ENCODE measurements at regions not wholly inside any gene's neighbourhood (a gene's known extent, or its start where the extent isn't known, plus 50 kb on each side); places are given as distances from the start of the nearest gene placed in this dataset.

DNA sequence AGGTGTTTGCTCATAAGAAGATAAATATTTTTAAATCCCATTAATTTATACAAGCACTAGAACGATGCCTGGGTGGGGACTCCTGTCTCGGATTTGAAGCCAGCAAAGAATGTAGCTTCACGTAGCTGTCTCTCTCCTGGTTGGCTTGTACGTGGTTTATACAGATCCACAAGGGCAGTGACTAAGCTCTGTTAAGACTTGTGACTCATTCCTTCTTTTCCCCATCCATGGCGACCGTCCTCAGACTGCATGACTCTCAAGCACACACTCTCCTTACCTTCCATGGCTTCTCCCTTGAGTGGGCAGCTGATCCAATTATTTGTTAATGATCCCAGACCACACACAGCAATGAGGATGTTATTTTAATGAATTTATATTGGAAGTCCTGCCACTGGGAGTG lies 679.7 kb upstream of the SOX9 start:
- Histone ChIP-seq H3K4me3 (ENCODE audit: low read depth, low read length, poor library complexity, severe bottlenecking) (no peak overlapping the region), H3K4me1 (ENCODE audit: insufficient read depth, low read length, poor library complexity, severe bottlenecking) (no peaks in the 10 kb centered on the region), H3K9me3 (ENCODE audit: low read depth, low read length, poor library complexity, severe bottlenecking) (no peaks in the 10 kb centered on the region), H3K27me3 (replicated peaks; ENCODE audit: insufficient read depth, low read depth, low read length, poor library complexity) (no peaks in the 10 kb centered on the region), H3K27ac (ENCODE audit: low read depth, low read length, poor library complexity, severe bottlenecking) (no peak overlapping the region), H3K36me3 (ENCODE audit: insufficient read depth, low read length, poor library complexity, severe bottlenecking) (no peaks in the 10 kb centered on the region)
- BruUV-seq (replicated peaks) = no TSS peak
- ChIA-PET CTCF (no interaction called here), POLR2A (ENCODE audit: low non-redundant PET) (no interaction called here)
- TF ChIP-seq CTCF (conservative IDR thresholded peaks at IDR 0.05; ENCODE audit: low read depth, low read length) = no peak
- no peak for TF ChIP-seq EZH2 (IDR thresholded peaks at IDR 0.05; ENCODE audit: borderline replicate concordance, low read depth, low read length, poor library complexity, severe bottlenecking)
- intact Hi-C loops (cut with micrococcal nuclease; ENCODE audit: unreplicated experiment) = no loop called here
- DNase-seq (ENCODE audit: low spot score) = no peak

- ChIA-PET CTCF (no interaction called here), POLR2A (ENCODE audit: low non-redundant PET) (no interaction called here)
- DNase-seq (ENCODE audit: low spot score) = no peak
- Histone ChIP-seq H3K36me3 (ENCODE audit: insufficient read depth, low read length, poor library complexity, severe bottlenecking) (no peaks in the 10 kb centered on the region), H3K27me3 (replicated peaks; ENCODE audit: insufficient read depth, low read depth, low read length, poor library complexity) (no peaks in the 10 kb centered on the region), H3K27ac (ENCODE audit: low read depth, low read length, poor library complexity, severe bottlenecking) (no peak overlapping the region), H3K4me1 (ENCODE audit: insufficient read depth, low read length, poor library complexity, severe bottlenecking) (no peaks in the 10 kb centered on the region), H3K9me3 (ENCODE audit: low read depth, low read length, poor library complexity, severe bottlenecking) (no peaks in the 10 kb centered on the region), H3K4me3 (ENCODE audit: low read depth, low read length, poor library complexity, severe bottlenecking) (no peak overlapping the region)
- no TSS peak for BruUV-seq (replicated peaks)
- TF ChIP-seq EZH2 (IDR thresholded peaks at IDR 0.05; ENCODE audit: borderline replicate concordance, low read depth, low read length, poor library complexity, severe bottlenecking) (no peak), CTCF (conservative IDR thresholded peaks at IDR 0.05; ENCODE audit: low read depth, low read length) (no peak)
- intact Hi-C loops (cut with micrococcal nuclease; ENCODE audit: unreplicated experiment) = no loop called here
Observed at GRCh38 chr17:71444078-71444477, 676.7 kb upstream of the SOX9 start.

DNA sequence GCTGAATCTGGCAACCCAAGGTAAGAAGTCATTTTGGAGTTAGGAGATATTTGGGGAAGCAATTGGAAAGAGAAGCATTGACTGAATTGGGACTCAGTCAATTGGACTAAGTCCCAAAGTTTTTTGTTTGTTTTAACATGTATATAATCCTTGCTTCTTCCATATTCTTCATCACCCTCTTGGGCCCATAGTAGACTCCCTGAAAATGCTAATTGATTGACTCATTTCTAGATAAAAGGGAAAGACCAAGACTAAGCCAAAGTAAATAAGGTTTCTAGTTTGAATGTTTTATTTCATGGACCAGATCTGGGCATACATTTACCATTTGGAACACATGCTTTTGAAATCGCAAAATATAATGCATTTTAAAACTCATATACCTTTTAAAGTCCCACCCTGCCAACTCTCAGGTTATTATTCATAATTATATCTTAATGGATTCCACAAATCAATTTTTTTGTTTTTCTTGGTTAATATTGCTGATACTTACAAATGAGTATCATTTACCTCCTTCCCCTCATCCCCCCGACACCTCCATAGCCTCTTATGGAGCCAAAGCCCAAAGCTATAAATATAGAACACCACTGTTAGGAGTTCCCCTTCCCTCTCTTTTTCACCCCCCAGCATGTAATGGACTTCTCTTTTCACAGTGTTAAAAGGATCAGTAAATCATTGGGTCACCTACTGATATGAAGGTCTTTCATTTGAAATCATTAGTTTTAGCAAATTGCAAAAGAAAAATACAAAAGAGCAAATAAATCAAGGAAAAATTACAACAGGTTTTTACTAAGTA lies 674.0 kb upstream of the SOX9 start:
- TF ChIP-seq CTCF (conservative IDR thresholded peaks at IDR 0.05; ENCODE audit: low read depth, low read length) = no peak
- TF ChIP-seq EZH2 (IDR thresholded peaks at IDR 0.05; ENCODE audit: borderline replicate concordance, low read depth, low read length, poor library complexity, severe bottlenecking) = no peak
- no peak overlapping the region for H3K4me3 ChIP-seq (ENCODE audit: low read depth, low read length, poor library complexity, severe bottlenecking)
- no peaks in the 10 kb centered on the region for H3K36me3 ChIP-seq (ENCODE audit: insufficient read depth, low read length, poor library complexity, severe bottlenecking)
- ChIA-PET POLR2A (ENCODE audit: low non-redundant PET) (no interaction called here), CTCF (no interaction called here)
- H3K9me3 ChIP-seq (ENCODE audit: low read depth, low read length, poor library complexity, severe bottlenecking) = no peaks in the 10 kb centered on the region
- DNase-seq (ENCODE audit: low spot score) = no peak
- intact Hi-C loops (cut with micrococcal nuclease; ENCODE audit: unreplicated experiment) = no loop called here
- H3K4me1 ChIP-seq (ENCODE audit: insufficient read depth, low read length, poor library complexity, severe bottlenecking) = no peaks in the 10 kb centered on the region
- no peaks in the 10 kb centered on the region for H3K27me3 ChIP-seq (replicated peaks; ENCODE audit: insufficient read depth, low read depth, low read length, poor library complexity)
- no TSS peak for BruUV-seq (replicated peaks)
- H3K27ac ChIP-seq (ENCODE audit: low read depth, low read length, poor library complexity, severe bottlenecking) = no peak overlapping the region
